ENCODE measurements at regions not wholly inside any gene's neighbourhood (a gene's known extent, or its start where the extent isn't known, plus 50 kb on each side); places are given as distances from the start of the nearest gene placed in this dataset.

GRCh38 chr11:121717296-121717695 is 264.5 kb upstream of the SORL1-AS1 start:
- intact Hi-C loops (cut with DNase I) = no loop called here
- Histone ChIP-seq H3K9me3 (no peaks in the 10 kb centered on the region), H3K36me3 (no peaks in the 10 kb centered on the region), H3K27me3 (no peaks in the 10 kb centered on the region), H3K27ac (no peak overlapping the region), H3K4me1 (peaks cover 3 to 4% of the 10 kb centered on the region in 2 donors), H3K4me3 (replicated peaks in 1 of 3) (no peak overlapping the region)
- no peak for DNase-seq
- 94 to 96% methylated on average over 2 of the region's 2 CpGs for WGBS, 2 donors
- no peak for TF ChIP-seq CTCF (IDR thresholded peaks at IDR 0.05)
- TF ChIP-seq POLR2A (IDR thresholded peaks at IDR 0.05) = no peak

GRCh38 chr11:121716060-121716459 is 263.3 kb upstream of the SORL1-AS1 start:
- no peaks in the 10 kb centered on the region for H3K4me1 ChIP-seq
- H3K9me3 ChIP-seq = no peaks in the 10 kb centered on the region
- H3K36me3 ChIP-seq = no peaks in the 10 kb centered on the region
- TF ChIP-seq POLR2A (IDR thresholded peaks at IDR 0.05) (no peak), CTCF (IDR thresholded peaks at IDR 0.05) (no peak)
- H3K27me3 ChIP-seq = no peaks in the 10 kb centered on the region
- no peak overlapping the region for H3K27ac ChIP-seq
- DNase-seq = no peak
- intact Hi-C loops (cut with DNase I) = no loop called here
- H3K4me3 ChIP-seq (replicated peaks in 1 of 3) = no peak overlapping the region
- WGBS, 2 donors = 91 to 92% methylated on average over 4 of the region's 4 CpGs

- intact Hi-C loops (cut with DNase I) = no loop called here
- no peak for DNase-seq
- WGBS, 2 donors = 70 to 81% methylated on average over 4 of the region's 4 CpGs
- Histone ChIP-seq H3K27ac (no peak overlapping the region), H3K9me3 (no peaks in the 10 kb centered on the region), H3K27me3 (no peaks in the 10 kb centered on the region), H3K36me3 (no peaks in the 10 kb centered on the region), H3K4me1 (no peaks in the 10 kb centered on the region), H3K4me3 (replicated peaks in 1 of 3) (no peak overlapping the region)
- TF ChIP-seq CTCF (IDR thresholded peaks at IDR 0.05) (no peak), POLR2A (IDR thresholded peaks at IDR 0.05) (no peak)
Measured at GRCh38 chr11:121715405-121715804, 262.6 kb upstream of the SORL1-AS1 start.

GRCh38 chr11:121714351-121714750 is 261.6 kb upstream of the SORL1-AS1 start:
- Histone ChIP-seq H3K4me1 (no peaks in the 10 kb centered on the region), H3K36me3 (no peaks in the 10 kb centered on the region), H3K27me3 (no peaks in the 10 kb centered on the region), H3K9me3 (no peaks in the 10 kb centered on the region), H3K4me3 (replicated peaks in 1 of 3) (no peak overlapping the region), H3K27ac (no peak overlapping the region)
- 96 to 97% methylated on average over 3 of the region's 3 CpGs for WGBS, 2 donors
- intact Hi-C loops (cut with DNase I) = no loop called here
- no peak for DNase-seq
- TF ChIP-seq POLR2A (IDR thresholded peaks at IDR 0.05) (no peak), CTCF (IDR thresholded peaks at IDR 0.05) (no peak)

- no peak overlapping the region for H3K27ac ChIP-seq
- H3K9me3 ChIP-seq = no peaks in the 10 kb centered on the region
- H3K36me3 ChIP-seq = no peaks in the 10 kb centered on the region
- WGBS, 2 donors = 90 to 95% methylated on average over 1 of the region's 1 CpG
- intact Hi-C loops (cut with DNase I) = no loop called here
- no peak for DNase-seq
- H3K4me3 ChIP-seq (replicated peaks in 1 of 3) = no peak overlapping the region
- H3K27me3 ChIP-seq = no peaks in the 10 kb centered on the region
- no peaks in the 10 kb centered on the region for H3K4me1 ChIP-seq
- TF ChIP-seq CTCF (IDR thresholded peaks at IDR 0.05) (no peak), POLR2A (IDR thresholded peaks at IDR 0.05) (no peak)
Measured at GRCh38 chr11:121711939-121712338, 259.2 kb upstream of the SORL1-AS1 start.

Data from thyroid gland (tissue), 4 donors.